ENCODE measurements at regions not wholly inside any gene's neighbourhood (a gene's known extent, or its start where the extent isn't known, plus 50 kb on each side); places are given as distances from the start of the nearest gene placed in this dataset.

- TF ChIP-seq RAD21 (IDR thresholded peaks at IDR 0.05; ENCODE audit: low read depth) (no peak), YY1 (IDR thresholded peaks at IDR 0.05; ENCODE audit: extremely low read depth, insufficient replicate concordance, low read depth, low read length) (no peak), SRF (IDR thresholded peaks at IDR 0.05; ENCODE audit: low read depth) (no peak)
These were observed 698.7 kb downstream of the NTRK3 start for GRCh38 chr15:87557881-87558280.
